Stimulated activated naive CD8-positive, alpha-beta T cell treated with anti-CD3 and anti-CD28 coated beads, Interleukin-15, Interleukin-2, amounts not matched to agents 100 ng/mL and 50 ng/mL, for 24 hours (primary cell): ENCODE measurements at regions not wholly inside any gene's neighbourhood (a gene's known extent, or its start where the extent isn't known, plus 50 kb on each side); places are given as distances from the start of the nearest gene placed in this dataset.
"Not testable (repeated sequence)": the region's sequence is repeated elsewhere in the genome, so short reads cannot be mapped to it uniquely, and the experiment has no call there.

ENCODE experiments used
- H3K27ac Mint-ChIP-seq: one replicate; pipeline ENCODE4 v1.8.0; 2021; ENCODE audit warnings: mild to moderate bottlenecking, mixed read lengths
- H3K27me3 Mint-ChIP-seq: one replicate; pipeline ENCODE4 v1.8.0; 2021; ENCODE audit warnings: mixed read lengths
- H3K36me3 Mint-ChIP-seq: one replicate; pipeline ENCODE4 v1.8.0; 2021; ENCODE audit warnings: low read depth, mixed read lengths
- H3K4me1 Mint-ChIP-seq: one replicate; pipeline ENCODE4 v1.8.0; 2021; ENCODE audit warnings: low read depth, mixed read lengths
- H3K4me3 Mint-ChIP-seq: one replicate; pipeline ENCODE4 v1.8.0; 2021; ENCODE audit warnings: mild to moderate bottlenecking, mixed read lengths
- H3K9me3 Mint-ChIP-seq: one replicate; pipeline ENCODE4 v1.8.0; 2021; ENCODE audit warnings: mixed read lengths

DNA sequence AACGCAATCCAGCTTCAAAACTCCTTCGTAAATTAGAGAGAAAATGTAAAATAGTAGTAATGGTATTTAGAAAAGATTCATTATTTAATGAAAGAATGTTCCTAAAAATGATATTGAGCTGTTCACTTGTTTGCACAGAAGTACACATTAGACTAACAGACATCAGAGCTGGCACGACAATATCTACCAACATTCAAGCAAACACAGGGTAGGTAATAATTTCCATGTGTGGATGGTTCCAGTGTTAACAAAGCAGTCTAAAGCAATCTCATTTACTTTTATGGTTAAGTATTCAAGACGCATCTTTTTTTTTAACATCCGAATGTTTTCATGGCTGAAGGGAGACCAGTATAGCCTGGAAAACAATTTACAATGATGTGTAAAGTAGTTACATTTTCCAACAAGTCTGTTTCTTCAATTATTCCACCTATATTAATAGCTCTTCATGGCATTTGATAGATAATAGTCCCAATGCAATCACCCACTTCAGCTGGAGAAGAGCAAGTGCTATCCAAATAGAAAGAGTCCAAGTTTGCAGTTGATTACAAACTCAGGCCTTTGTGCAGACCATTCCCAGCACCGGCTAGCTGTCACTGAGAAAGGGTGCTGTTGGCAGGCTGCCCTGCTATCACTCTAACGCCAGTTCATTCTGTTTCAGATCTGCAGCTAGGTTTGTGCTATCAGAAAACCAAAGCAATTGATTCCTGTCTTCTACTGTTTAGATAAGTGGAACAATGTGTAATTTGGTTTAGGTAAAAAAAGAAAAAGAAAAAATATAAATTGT is 458.8 kb downstream of the DTWD2 start:
- Mint-ChIP-seq H3K36me3 (no peaks in the 10 kb centered on the region), H3K4me3 (no peak overlapping the region), H3K9me3 (no peaks in the 10 kb centered on the region), H3K27ac (no peak overlapping the region), H3K27me3 (no peaks in the 10 kb centered on the region), H3K4me1 (no peaks in the 10 kb centered on the region)

DNA sequence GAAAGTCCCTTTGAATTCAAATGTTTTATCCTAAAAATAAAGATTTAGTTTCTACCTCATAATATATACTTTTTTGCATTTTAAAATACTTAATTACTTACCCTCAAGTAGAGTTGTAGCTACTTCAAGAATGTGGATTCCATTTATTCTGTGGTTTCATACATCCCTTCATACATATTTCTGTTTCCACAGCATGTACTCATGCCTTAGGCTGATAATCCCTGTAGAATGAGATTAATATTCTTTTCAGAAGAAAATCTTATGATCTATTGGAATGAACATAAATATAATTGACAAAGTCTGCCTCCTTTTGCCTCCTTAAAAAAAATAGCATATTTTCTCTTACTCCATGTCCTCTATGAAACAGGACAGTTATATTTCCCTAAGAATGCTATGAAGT is 465.7 kb downstream of the DTWD2 start:
- Mint-ChIP-seq H3K27ac (no peak overlapping the region), H3K4me3 (no peak overlapping the region), H3K36me3 (no peaks in the 10 kb centered on the region), H3K4me1 (no peaks in the 10 kb centered on the region), H3K27me3 (peaks cover 5% of the 10 kb centered on the region), H3K9me3 (no peaks in the 10 kb centered on the region)

DNA sequence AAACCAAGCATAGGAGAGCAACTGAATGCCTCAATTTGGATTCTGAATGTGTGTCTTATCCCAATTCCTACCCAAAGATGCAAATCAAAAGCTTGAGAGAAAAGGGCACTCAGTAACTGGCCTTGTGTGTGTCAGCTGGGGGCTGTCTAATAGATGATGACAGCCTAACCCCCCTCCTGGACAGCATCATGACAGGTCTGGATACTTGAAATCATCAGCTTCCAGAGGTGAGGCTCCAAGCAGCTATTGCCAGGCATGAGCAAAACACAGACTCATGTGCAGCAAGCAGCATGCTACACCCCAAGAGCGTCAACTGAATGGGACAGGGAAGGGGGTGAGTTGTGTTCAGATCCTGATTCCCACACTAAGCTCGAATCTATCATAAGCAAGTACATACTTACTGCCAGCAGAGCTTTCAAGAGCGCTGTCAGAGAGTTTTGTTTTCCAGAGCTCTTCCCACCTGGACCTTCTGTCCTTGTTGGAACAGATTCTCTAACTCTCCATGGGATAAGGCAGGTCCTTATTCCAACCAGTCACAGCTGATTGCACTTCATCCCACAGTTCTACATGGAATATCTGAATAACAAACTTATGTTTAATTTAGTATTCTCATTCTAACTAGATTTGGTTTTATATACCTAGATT is 467.5 kb downstream of the DTWD2 start:
- Mint-ChIP-seq H3K27ac (no peak overlapping the region), H3K4me1 (no peaks in the 10 kb centered on the region), H3K9me3 (no peaks in the 10 kb centered on the region), H3K4me3 (no peak overlapping the region), H3K36me3 (no peaks in the 10 kb centered on the region), H3K27me3 (peaks cover 5% of the 10 kb centered on the region)

DNA sequence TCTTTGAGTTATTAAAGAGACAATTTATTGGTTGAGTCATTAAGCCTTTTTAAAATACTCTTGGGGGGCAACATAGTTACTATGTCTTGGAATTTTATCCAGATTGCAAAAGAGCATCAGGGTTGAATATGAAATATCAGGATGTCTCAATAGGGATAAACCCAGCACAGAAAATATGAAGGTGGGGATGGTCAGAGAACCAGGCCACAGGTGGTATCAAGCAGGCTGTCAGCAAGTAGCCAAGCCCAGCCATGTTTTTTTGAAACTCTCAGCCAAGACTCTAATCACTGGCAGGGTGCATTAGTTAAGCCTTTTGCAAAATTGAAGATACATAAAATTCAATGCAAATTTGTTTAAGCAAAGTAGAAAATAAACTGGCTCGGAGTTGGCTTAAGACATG is 468.9 kb downstream of the DTWD2 start:
- no peak overlapping the region for H3K27ac Mint-ChIP-seq
- no peaks in the 10 kb centered on the region for H3K4me1 Mint-ChIP-seq

DNA sequence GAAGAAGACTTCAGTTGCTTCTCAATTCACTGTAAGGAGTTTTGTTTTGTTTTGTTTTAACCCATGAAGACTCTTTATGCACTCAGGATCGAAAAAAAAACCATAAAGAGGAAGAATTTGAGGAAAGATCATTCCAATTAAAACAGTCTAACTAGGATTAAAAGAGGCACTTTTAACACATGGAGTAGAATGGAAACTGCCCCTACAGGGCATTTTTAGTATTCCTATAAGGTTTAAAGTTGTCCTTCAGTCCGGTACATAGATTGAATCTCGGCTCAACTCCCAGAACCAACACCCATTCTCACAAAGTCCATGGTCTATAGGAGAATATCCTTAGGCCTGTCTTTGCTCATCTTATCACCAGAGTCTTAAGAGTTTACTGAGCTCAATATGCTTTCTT is 469.6 kb downstream of the DTWD2 start:
- Mint-ChIP-seq H3K9me3 (peaks cover 4% of the 10 kb centered on the region), H3K4me1 (no peaks in the 10 kb centered on the region), H3K36me3 (no peaks in the 10 kb centered on the region), H3K27me3 (peaks cover 5% of the 10 kb centered on the region), H3K27ac (no peak overlapping the region), H3K4me3 (no peak overlapping the region)

More for the DNA sequence above, 468.9 kb downstream of the DTWD2 start:
- Mint-ChIP-seq H3K4me3 (no peak overlapping the region), H3K9me3 (peaks cover 4% of the 10 kb centered on the region), H3K27me3 (peaks cover 5% of the 10 kb centered on the region), H3K36me3 (no peaks in the 10 kb centered on the region)

DNA sequence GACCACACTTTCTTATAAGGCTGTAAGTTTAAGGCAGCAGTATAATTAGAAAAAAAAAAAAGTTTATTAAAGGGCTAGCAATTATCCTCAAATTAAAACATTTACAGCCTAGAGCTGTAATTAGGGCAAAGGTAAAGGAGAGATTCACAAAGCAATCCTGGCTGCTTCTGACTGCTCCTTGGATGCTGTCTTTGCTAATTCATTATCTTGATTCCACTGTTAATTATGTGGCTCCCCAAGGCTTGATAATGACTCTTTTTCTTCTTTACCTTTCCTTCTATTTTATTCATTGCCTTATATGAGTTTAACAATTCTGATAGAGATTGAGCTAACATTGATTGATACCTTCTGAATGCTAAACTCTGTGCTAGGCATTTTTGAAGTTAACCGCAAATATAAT is 476.5 kb downstream of the DTWD2 start:
- H3K27ac Mint-ChIP-seq, result no peak overlapping the region
- no peaks in the 10 kb centered on the region for H3K4me1 Mint-ChIP-seq
- H3K27me3 Mint-ChIP-seq, result no peaks in the 10 kb centered on the region
- no peaks in the 10 kb centered on the region for H3K36me3 Mint-ChIP-seq
- H3K4me3 Mint-ChIP-seq, result no peak overlapping the region
- peaks cover 4% of the 10 kb centered on the region for H3K9me3 Mint-ChIP-seq

DNA sequence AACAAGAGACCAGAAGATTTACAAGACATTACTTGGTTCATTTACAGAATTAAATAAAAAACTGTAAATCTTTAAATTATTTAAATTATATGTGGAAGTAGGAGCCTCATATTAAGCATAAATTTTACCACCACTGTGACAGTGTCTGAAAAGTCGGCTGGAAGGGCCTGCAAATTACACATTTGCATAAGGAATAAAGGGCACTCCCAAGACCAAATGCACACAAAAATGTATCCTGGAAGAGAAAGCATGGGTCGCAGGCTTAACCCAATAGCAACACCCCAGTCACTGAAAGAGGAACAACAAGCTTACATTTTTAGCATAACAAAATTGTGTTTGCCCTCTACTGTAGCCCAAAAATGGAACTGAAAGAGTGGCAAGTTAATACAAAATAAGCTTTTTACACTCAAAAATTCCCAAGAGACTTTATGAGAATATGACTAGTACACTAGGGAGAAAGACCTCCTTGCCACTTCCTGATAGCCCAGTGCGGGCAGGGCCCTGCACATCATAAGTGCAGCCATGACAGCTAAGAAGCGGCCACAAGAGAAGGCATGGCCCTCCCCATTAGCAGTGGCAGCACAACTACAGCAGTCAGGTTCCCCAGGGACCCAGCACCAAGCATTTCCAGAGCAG is 482.0 kb downstream of the DTWD2 start:
- Mint-ChIP-seq H3K27ac (no peak overlapping the region), H3K36me3 (no peaks in the 10 kb centered on the region), H3K9me3 (peaks cover 19% of the 10 kb centered on the region), H3K4me3 (no peak overlapping the region), H3K27me3 (no peaks in the 10 kb centered on the region), H3K4me1 (no peaks in the 10 kb centered on the region)

DNA sequence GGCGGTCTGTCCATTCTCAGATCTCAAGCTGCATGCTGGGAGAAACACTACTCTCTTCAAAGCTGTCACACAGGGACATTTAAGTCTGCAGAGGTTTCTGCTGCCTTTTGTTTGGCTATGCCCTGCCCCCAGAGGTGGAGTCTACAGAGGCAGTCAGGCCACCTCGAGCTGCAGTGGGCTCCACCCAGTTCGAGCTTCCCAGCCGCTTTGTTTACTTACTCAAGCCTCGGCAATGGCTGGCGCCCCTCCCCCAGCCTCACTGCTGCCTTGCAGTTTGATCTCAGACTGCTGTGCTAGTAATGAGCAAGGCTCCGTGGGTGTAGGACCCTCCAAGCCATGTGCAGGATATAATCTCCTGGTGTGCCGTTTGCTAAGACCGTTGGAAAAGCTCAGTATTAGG is 486.1 kb downstream of the DTWD2 start:
- not testable (repeated sequence) for H3K36me3 Mint-ChIP-seq, H3K27me3 Mint-ChIP-seq, H3K4me3 Mint-ChIP-seq, H3K4me1 Mint-ChIP-seq, H3K27ac Mint-ChIP-seq
- H3K9me3 Mint-ChIP-seq, result peaks cover 23% of the 10 kb centered on the region

DNA sequence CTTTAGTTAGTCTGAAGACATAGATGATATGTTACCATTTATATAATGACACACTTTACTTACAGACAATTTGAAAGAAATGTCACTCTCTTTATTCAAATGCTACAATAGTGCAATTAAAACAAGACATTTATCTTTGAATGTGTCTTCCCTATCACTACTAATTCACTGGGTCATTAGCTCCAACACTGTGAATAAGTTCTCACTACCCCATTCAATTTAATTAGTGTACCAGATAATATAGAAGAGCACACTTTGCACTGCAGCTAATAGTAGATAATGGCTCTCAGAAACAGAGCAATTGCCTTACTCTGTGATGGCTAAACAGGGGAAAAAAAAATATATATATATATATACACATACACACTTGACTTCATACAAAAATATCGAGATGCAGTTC is 497.0 kb downstream of the DTWD2 start:
- H3K4me1 Mint-ChIP-seq, result no peaks in the 10 kb centered on the region
- no peak overlapping the region for H3K27ac Mint-ChIP-seq
- no peaks in the 10 kb centered on the region for H3K27me3 Mint-ChIP-seq
- H3K36me3 Mint-ChIP-seq, result no peaks in the 10 kb centered on the region
- no peak overlapping the region for H3K4me3 Mint-ChIP-seq
- H3K9me3 Mint-ChIP-seq, result no peaks in the 10 kb centered on the region

DNA sequence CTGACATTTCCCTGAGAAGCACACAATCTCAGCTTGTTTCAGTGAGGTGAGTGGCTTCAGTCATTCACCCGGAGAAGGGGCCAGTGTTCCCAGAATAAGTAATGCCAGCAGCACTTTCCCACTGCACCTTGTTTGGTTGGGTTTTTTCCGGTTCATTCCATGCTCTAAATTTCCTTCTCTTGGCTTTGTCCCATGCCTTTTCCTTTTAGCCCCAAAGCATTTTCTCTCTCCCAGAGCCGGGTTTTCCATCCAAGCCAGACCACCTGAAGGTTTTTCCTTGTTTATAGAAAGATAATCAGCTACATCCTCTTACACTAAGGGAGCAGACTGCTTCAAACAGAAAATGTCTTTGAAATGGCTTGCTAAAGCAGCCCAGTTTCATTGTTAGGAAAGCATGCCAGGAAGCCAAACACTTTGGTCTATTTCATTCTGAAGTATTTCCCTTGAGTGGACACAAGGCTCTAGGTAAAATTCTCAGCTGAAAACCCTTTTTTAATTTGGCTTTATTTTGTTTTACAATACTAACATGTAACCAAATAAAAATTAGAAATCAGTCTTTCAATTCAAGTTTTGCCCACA is 501.6 kb downstream of the DTWD2 start:
- no peaks in the 10 kb centered on the region for H3K27me3 Mint-ChIP-seq
- H3K36me3 Mint-ChIP-seq, result no peaks in the 10 kb centered on the region
- peaks cover 8% of the 10 kb centered on the region for H3K9me3 Mint-ChIP-seq
- H3K27ac Mint-ChIP-seq, result no peak overlapping the region
- H3K4me3 Mint-ChIP-seq, result no peak overlapping the region
- H3K4me1 Mint-ChIP-seq, result no peaks in the 10 kb centered on the region

DNA sequence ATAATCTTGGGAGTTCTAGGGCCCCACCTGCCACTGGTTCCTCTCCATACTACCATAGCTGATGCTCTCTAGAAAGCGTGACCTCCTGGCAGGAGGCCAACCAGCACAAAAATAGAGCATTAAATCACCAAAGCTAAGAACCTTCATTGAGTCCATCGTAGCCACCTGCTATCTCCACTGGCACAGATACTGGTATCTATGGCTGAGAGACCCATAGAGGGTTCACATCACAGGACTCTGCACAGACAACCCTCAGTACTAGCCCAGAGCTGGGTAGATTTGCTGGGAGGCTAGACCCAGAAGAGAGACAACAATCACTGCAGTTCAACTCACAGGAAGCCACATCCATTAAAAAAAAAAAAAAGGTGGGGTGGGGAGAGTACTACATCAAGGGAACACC is 509.1 kb downstream of the DTWD2 start:
- no peak overlapping the region for H3K4me3 Mint-ChIP-seq
- H3K36me3 Mint-ChIP-seq, result no peaks in the 10 kb centered on the region
- no peaks in the 10 kb centered on the region for H3K4me1 Mint-ChIP-seq
- H3K27ac Mint-ChIP-seq, result no peak overlapping the region
- no peaks in the 10 kb centered on the region for H3K27me3 Mint-ChIP-seq
- H3K9me3 Mint-ChIP-seq, result peaks cover 14% of the 10 kb centered on the region

DNA sequence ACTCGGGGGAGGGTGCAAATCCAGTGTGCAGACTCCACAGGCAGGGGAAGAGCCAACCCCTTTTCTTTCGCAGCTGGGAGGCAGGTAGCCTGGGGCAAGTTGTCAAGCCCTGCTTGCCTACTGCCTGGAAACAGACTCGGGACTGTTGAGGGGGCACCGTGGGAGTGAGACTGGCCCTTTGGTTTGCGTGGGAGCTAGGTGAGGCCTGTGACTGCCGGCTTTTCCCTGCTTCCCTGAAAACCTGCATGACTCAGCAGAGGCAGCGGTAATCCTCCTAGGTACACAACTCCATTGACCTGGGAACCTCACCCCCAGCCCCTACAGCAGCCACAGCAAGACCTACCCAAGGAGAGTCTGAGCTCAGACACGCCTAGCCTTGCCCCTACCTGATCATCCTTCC is 509.5 kb downstream of the DTWD2 start:
- Mint-ChIP-seq H3K9me3 (peaks cover 10% of the 10 kb centered on the region), H3K27me3 (no peaks in the 10 kb centered on the region), H3K27ac (no peak overlapping the region), H3K4me1 (no peaks in the 10 kb centered on the region), H3K4me3 (no peak overlapping the region), H3K36me3 (no peaks in the 10 kb centered on the region)

DNA sequence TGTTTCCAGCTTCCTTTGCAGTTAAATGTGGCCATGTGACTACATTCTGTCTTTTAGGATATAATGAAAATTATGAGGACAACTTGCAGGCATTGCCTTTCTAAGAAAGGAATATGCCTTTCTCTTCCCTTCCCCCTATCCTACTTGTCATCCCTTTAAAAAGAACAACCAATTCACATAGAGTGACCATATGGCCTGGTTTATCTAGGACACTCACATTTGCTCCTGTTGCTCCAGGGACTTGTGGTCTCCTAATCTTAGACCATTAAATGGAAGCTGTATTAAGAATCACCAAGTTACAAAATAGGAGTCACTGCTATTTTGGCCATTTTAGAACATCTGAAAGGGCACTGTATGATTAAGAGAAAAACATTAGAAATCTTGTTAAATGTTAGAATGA is 520.3 kb downstream of the DTWD2 start:
- no peaks in the 10 kb centered on the region for H3K36me3 Mint-ChIP-seq
- no peak overlapping the region for H3K27ac Mint-ChIP-seq
- no peaks in the 10 kb centered on the region for H3K27me3 Mint-ChIP-seq
- peaks cover 4% of the 10 kb centered on the region for H3K9me3 Mint-ChIP-seq
- H3K4me3 Mint-ChIP-seq, result no peak overlapping the region
- H3K4me1 Mint-ChIP-seq, result no peaks in the 10 kb centered on the region

DNA sequence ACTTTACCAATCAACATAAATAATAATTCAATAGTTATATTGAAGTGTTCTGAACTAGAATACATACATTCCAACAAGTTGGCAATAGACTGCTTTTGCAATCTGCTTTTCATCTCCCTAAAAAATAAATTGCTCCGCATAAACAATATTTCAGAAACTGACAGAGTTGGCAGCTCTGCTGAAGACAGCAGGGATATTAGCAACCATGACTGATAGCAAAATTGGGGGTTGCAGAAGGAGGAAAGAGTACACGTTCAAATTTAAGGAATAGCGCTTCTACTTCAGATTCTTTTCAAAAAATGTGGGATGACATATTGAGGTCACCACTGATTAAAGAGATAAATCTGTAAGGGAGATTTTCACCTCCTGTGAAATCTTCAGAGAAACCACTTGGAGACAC is 521.2 kb downstream of the DTWD2 start:
- H3K4me3 Mint-ChIP-seq, result no peak overlapping the region
- no peak overlapping the region for H3K27ac Mint-ChIP-seq
- H3K36me3 Mint-ChIP-seq, result no peaks in the 10 kb centered on the region
- H3K4me1 Mint-ChIP-seq, result no peaks in the 10 kb centered on the region
- H3K9me3 Mint-ChIP-seq, result peaks cover 4% of the 10 kb centered on the region
- no peaks in the 10 kb centered on the region for H3K27me3 Mint-ChIP-seq

DNA sequence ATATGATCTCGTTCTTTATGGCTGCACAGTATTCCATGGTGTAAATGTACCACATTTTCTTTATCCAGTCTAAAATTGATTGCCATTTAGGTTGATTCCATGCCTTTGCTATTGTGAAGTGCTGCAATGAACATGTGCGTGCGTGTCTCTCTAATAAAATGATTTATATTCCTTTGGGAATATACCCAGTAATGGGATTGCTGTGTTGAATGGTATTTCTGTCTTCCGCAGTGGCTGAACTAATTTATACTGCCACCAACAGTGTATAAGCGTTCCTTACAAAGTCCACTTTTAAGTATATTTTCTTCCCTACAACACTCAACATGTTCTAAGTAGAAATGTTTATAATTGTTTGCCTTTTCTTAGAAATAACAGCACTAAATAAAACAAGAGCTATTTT is 521.9 kb downstream of the DTWD2 start:
- Mint-ChIP-seq H3K27me3 (no peaks in the 10 kb centered on the region), H3K27ac (no peak overlapping the region), H3K4me1 (no peaks in the 10 kb centered on the region), H3K9me3 (peaks cover 4% of the 10 kb centered on the region), H3K36me3 (no peaks in the 10 kb centered on the region), H3K4me3 (no peak overlapping the region)
